Dermis blood vessel endothelial cell (primary cell): ENCODE measurements at regions not wholly inside any gene's neighbourhood (a gene's known extent, or its start where the extent isn't known, plus 50 kb on each side); places are given as distances from the start of the nearest gene placed in this dataset.

Source experiments
- DNase-seq: peaks from one replicate; pipeline ENCODE4 v3.0.0; 2010

GRCh38 chr3:177928172-177928873, 607.9 kb upstream of the KCNMB2 start:
- peak; percentile 11 for DNase-seq

GRCh38 chr3:177929310-177929709, 606.9 kb upstream of the KCNMB2 start:
- no peak for DNase-seq

- no peak for DNase-seq
These were observed 605.5 kb upstream of the KCNMB2 start for GRCh38 chr3:177930771-177931170.

GRCh38 chr3:177931346-177931745, 604.9 kb upstream of the KCNMB2 start:
- DNase-seq = no peak

- DNase-seq = peak; percentile 28
These were observed 603.9 kb upstream of the KCNMB2 start for GRCh38 chr3:177932346-177932745.

- DNase-seq = peak; percentile 90
These were observed 603.2 kb upstream of the KCNMB2 start for GRCh38 chr3:177932750-177933660.

GRCh38 chr3:177934001-177934891, 602.0 kb upstream of the KCNMB2 start:
- no peak for DNase-seq

- no peak for DNase-seq
These were observed 601.2 kb upstream of the KCNMB2 start for GRCh38 chr3:177935047-177935446.

- DNase-seq = no peak
These were observed 599.5 kb upstream of the KCNMB2 start for GRCh38 chr3:177936721-177937120.

GRCh38 chr3:177942911-177943310, 593.3 kb upstream of the KCNMB2 start:
- DNase-seq = no peak

GRCh38 chr3:177944228-177944661, 592.0 kb upstream of the KCNMB2 start:
- DNase-seq = peak; percentile 57

GRCh38 chr3:177946048-177946447, 590.2 kb upstream of the KCNMB2 start:
- DNase-seq = no peak

GRCh38 chr3:177946497-177946896, 589.7 kb upstream of the KCNMB2 start:
- DNase-seq = no peak

GRCh38 chr3:177946936-177947335, 589.3 kb upstream of the KCNMB2 start:
- DNase-seq = no peak

- DNase-seq = no peak
These were observed 588.3 kb upstream of the KCNMB2 start for GRCh38 chr3:177947901-177948300.

- no peak for DNase-seq
These were observed 587.4 kb upstream of the KCNMB2 start for GRCh38 chr3:177948716-177949425.

- DNase-seq = no peak
These were observed 577.0 kb upstream of the KCNMB2 start for GRCh38 chr3:177959188-177959587.

GRCh38 chr3:177960014-177960413, 576.2 kb upstream of the KCNMB2 start:
- no peak for DNase-seq

- DNase-seq = peak; percentile 10
These were observed 575.5 kb upstream of the KCNMB2 start for GRCh38 chr3:177960722-177961121.

- DNase-seq = no peak
These were observed 574.5 kb upstream of the KCNMB2 start for GRCh38 chr3:177961784-177962183.

- DNase-seq = no peak
These were observed 569.7 kb upstream of the KCNMB2 start for GRCh38 chr3:177966493-177966892.

GRCh38 chr3:177968891-177969290, 567.3 kb upstream of the KCNMB2 start:
- DNase-seq = no peak
